Cardiac septum (tissue), 1 donor: ENCODE measurements at regions not wholly inside any gene's neighbourhood (a gene's known extent, or its start where the extent isn't known, plus 50 kb on each side); places are given as distances from the start of the nearest gene placed in this dataset.
"Not testable (repeated sequence)": the region's sequence is repeated elsewhere in the genome, so short reads cannot be mapped to it uniquely, and the experiment has no call there.

Experiments
- DNase-seq: peaks from one replicate; pipeline ENCODE4 v3.0.0-alpha.2; 2020; ENCODE audit warnings: low spot score
- intact Hi-C: fragments of 100-400 bp; cut with DNase I; formaldehyde crosslinking; loops from one replicate; pipeline ENCODE4 v1.14.0; 2022
- donor health status: DM: no; HTN: no; CAD: no.

DNA sequence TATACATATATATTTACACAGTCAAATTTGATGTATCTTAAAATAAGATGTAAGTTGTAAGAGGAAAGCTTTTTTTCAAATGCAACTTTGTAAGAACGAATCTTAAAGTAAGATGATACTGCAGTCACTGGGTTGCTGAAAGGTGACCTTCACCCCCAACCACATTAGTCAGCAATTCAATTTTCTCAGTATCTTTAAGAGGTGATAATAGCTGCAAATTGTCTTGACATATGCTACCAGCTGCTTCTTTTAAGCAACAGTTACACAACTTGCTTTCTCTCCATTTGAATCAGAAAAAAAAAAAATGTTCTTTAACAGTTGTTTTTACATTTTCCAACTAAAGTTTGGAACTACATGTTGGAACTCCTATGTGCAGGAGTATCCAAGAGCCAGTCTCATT, 246.6 kb upstream of the CCNG1 start:
- DNase-seq: no peak
- intact Hi-C loops: no loop called here

DNA sequence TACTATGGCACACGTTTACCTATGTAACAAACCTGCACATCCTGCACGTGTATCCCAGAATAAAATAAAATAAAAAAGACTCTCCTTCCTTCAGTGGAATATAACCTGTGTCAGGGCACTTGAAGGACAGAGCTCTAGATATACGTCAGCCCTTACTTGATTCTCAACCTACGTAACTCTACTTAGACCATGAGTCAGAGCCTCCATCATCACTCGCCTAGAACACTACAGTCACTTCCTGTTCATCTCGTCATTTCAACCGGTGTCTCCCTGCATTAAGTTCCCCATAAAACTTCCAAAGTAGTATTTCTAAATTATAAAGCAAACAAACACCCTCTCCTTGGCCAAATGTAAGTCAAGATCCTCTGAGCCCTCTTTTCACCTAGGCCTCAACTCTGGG, 243.5 kb upstream of the CCNG1 start:
- intact Hi-C loops: no loop called here
- no peak for DNase-seq

DNA sequence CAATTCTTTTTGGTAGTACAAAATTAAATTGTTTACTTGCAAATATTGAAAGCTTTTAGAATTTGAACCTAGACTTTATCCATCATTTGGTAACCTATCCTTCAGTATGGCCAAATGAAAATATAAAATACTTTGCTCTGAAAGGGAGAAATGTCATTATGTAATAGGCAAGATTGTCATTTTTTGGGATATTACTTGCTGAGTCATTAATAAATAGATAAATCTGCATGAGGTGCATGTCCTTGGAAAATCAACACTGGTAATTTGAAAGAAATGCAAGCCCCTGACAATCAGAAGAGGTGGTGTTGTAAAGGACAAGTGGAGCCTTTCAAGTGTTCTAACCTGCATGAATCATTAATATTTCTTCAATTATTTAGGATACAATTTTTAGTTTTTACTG, 231.8 kb upstream of the CCNG1 start:
- intact Hi-C loops: no loop called here
- no peak for DNase-seq

DNA sequence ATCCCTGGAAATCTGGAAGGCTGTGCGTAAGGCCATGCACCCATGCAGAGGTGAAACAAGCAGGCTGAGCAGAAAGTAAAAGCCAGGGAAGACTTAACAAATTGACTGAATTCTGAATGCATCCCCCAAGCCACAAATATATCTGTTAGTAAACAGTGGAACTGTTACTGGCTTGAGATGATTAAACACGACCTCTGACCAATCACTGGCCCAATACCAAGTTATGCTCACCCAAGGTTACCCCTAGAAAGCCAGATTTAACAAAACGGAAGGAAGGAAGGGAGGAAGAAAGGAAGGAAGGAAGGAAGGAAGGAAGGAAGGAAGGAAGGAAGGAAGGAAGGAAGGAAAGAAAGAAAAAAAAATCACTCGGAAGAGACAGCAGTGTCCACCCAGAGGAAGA, 215.8 kb upstream of the CCNG1 start:
- DNase-seq: no peak
- intact Hi-C loops: no loop called here

DNA sequence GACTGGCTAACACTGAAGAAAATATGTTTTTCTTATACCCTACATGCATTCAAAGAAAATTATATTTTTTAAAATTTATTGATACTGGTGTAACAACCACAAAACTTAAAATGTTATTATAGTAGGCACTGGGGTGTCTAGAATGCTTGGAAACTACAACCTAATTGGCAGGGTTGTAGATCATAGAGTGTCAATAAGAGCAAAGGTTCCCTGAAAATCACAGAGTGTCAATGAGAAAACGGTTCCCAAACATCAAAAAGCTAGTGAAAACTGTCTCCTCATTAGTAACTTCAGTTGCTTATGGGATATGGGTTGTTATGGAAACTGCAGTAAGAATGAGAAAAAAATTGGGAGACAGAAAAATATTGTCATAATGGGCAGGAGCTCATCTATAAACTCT, 214.4 kb upstream of the CCNG1 start:
- no peak for DNase-seq
- intact Hi-C loops: no loop called here

DNA sequence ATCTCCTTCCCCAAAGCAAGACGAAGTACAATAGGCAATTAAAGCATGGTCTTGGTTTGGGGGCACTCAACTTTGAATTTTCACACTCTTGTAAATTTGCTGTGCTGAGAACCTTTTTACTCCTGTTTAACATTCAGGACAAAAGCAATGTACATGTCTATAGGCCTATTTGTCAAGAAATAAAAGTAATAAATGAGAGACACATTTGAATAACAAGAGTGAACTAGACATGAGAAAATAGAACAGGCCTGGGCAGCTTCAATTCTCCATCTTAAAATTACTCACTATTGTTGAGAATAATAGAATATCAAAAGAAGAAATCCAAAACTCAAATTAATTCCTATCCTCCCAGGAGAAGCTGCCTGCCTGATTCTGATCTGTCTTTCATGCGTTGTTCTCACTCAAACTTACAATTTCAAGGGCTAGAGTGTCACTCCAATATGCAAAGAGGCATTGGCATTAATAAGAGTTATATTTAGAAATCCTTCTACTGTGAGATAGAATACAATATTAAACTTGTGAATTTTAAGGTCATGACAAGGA, 192.9 kb upstream of the CCNG1 start:
- DNase-seq: no peak

DNA sequence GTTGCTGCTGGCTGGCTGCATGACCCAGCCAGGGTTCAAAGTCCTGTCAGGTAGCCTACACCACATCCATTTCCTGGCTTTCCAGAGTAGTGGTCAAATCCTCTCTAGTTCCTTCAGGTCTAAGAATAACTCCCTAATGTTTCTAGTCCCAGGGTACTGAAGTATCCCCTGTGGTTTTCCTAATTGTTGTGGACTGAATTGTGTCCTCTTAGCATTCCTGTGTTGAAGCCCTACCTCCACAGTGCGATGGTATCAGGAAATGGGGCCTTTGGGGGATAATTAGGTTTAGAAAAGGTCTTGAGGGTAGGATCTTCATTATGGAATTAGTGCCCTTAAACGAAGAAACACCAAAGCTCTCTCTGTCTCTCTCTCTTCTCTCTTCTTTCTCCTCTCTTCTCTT, 191.8 kb upstream of the CCNG1 start:
- DNase-seq: no peak
- intact Hi-C loops: no loop called here

More for the DNA sequence above, 192.9 kb upstream of the CCNG1 start:
- intact Hi-C loops: no loop called here

DNA sequence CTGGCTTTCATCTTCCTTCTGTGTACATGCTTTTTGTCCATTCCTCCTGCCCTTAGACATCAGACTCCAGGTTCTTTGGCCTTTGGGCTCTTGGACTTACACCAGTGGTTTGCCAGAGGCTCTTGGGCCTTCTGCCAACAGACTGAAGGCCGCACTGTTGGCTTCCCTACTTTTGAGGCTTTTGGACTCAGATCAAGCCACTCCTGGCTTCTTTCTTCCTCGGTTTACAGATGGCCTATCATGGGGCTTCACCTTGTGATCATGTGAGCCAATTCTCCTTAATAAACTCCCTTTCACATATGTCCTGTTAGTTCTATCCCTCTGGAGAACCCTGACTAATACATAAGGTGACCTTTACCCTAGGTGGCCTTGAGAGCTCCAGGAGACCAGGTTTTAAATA, 189.1 kb upstream of the CCNG1 start:
- intact Hi-C loops: no loop called here

DNA sequence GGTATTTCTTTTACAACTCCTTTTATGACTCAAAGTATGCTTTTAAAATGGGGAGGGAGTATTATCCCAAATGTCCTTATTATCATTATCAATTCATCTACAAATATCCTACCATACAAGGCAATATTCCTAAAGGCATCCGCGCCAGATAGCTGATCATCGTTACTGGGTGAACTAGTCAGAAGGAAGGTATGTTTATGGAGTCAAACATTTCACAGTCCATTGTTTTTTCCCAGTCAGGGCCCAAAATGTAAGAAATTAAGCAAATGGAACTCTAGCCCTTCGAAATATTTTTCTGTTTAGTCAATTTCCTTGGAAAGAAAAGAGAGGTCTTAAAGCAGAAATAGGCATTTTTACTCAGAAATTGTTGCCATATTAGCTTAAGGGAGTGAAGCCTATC, 188.5 kb upstream of the CCNG1 start:
- DNase-seq: no peak
- intact Hi-C loops: no loop called here

More for the DNA sequence above, 189.1 kb upstream of the CCNG1 start:
- no peak for DNase-seq

DNA sequence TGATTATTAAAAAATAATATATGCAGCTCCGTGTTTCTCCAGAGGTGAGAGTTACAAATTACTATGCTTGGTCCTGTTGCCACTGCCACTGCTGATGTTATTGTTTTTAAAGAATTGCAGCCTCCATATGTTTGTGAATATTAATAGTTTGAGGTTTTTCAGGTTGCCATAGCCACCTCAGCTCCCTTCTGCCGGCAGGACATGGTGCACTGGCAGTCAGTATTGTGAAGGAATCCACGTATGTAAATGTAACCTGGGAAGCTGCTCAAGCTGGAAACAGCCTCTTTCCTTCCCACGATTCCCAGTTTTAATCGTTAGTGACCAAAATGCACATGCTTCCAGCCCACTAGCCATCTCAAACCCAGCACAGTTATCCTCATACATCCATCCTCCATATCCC, 184.4 kb upstream of the CCNG1 start:
- DNase-seq: no peak
- intact Hi-C loops: no loop called here

DNA sequence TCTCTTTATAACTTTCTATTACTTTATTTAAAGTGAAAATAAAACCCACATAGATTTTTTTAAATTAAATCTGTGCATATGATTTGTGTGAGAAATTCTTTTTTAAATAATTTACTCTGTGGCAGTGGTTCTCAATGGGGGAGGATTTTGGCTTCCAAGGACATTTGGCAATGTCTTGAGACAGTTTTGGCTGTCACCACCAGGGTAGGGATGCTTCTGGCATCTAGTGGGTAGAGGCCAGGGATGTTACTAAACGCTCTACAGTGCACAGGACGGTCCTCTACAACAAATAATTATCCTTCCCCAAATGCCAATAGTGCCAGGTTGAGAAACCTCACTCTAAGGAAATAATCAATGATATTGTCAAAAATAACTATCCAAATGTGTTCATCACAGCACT, 177.9 kb upstream of the CCNG1 start:
- no peak for DNase-seq
- intact Hi-C loops: no loop called here

DNA sequence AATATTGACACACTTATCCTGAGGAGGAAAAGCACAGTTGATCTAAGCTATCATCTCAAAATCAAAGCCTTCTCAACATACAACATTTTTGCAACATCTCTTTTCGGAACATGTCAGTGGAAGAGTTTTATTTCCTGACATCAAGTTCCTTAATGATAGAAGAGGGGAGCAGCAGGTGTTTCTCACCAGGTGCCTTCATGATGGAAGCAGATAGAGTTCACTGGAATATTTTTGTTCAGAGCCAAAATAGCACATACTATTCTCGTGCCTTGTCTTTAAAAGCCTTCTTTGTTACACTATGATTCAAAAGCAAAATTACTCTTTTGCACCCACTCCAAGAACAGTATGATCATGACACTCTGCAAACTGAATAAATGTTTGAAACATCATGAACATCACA, 176.9 kb upstream of the CCNG1 start:
- intact Hi-C loops: no loop called here
- DNase-seq: no peak

DNA sequence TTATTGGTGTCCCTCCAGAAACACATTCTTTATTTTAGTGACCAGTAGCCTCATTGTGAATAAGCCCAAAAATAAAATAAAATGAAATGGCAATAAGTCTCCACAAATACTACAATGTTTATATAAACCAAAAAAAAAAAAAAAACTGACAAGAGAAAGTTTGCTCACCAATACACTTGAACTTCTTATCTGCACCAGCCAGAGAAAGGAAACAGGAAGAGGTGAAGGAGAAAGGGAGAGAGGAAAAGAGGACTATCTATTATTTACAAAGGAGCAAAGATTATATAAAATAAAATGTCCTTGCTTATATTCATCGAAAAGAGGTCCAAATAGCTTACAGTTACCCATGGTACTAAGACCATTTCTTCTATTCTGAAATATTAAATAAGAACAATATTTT, 176.4 kb upstream of the CCNG1 start:
- intact Hi-C loops: no loop called here
- no peak for DNase-seq

DNA sequence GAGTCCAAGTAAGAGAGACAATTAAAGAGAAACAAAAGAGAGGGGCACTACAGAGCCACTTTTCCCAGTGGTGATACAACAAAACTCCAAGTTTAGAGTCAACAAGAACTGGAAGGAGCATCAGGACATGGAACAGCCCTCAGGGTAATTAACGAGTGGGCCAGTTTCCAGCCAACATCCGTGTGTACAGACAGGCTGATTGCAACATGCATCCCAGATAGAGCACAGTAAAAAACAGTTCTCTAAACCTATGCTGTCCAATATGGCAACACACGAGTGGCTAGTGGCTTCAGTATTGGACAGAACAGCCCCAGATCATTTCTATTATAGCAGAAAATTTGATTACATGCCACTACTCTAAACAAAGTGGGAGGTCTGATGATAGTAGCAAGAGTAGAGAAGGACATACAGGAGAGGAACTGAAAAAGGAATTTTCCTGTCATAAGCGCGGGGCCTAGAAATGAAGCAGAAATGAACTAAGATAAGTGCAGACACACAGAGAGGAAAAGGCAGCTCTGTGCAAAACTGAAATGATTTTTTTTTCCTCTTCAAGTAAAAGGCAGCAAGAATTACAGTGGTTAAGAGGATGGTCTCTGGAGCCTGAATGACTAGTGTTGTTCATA, 175.6 kb upstream of the CCNG1 start:
- intact Hi-C loops: no loop called here
- no peak for DNase-seq

DNA sequence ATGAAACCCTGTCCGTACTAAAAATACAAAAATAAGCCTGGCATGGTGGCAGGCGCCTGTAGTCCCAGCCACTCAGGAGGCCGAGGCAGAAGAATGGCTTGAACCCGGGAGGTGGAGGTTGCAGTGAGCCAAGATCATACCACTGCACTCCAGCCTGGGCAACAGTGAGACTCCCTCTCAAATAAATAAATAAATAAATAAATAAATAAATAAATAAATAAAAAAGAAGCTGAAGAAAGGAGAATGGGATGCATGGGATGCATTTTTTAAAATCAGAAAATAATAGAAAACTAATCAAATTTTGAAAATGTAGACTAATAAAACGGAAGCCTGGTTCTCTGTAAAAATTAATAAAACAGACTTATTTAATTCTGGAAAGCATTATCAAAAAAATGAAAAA, 171.1 kb upstream of the CCNG1 start:
- DNase-seq, intact Hi-C loops: not testable (repeated sequence)

DNA sequence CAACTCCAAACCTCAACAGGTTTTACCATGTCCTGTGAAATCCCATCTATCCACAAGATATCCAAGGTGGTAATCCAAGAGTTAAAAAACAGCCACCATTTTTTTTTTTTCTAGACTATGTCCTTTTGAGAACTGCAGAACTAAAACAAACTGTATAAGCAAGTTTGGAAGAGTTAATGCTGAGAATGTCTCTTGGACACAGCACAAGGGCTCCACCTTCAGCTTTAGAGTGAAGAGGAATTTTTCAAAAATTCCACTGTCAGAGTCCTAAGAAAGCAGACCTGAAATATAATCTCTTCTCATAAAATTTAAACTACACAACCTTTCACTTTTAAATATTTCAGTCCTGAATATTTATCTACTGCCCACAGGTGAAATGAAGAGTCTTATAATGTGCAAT, 167.8 kb upstream of the CCNG1 start:
- intact Hi-C loops: no loop called here
- DNase-seq: no peak

DNA sequence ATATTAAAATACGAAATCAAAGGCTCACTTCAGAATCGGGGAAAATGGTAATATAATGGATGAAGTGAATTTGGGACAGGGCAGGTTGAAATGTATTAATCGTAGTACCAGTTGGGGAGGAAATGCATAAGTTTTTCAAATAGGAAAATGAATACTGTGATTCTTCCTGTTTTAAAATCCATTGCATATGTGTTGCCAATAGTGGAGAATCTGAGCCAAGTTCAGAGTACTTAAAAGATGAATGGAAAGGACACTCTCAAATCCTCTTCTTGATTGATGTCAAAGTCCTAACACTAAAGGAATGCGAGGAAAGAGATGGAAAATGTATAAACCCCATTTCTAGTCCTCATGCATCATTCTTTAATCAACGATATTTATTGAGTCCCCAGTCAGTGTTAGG, 160.9 kb upstream of the CCNG1 start:
- intact Hi-C loops: no loop called here

DNA sequence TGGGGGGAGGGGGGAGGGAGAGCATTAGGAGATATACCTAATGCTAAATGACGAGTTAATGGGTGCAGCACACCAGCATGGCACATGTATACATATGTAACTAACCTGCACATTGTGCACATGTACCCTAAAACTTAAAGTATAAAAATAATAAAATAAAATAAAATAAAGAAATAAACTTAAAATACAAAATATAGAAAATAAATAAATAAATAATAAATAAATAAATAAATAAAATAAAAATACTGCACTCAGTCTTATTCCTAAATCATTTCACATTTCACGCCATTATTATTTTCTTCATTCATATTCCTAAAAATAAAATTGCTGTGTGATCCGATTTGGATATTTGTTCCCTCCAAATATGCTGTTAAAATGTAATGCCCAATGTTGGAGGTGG, 156.5 kb upstream of the CCNG1 start:
- intact Hi-C loops, DNase-seq: not testable (repeated sequence)

More for the DNA sequence above, 160.9 kb upstream of the CCNG1 start:
- no peak for DNase-seq

DNA sequence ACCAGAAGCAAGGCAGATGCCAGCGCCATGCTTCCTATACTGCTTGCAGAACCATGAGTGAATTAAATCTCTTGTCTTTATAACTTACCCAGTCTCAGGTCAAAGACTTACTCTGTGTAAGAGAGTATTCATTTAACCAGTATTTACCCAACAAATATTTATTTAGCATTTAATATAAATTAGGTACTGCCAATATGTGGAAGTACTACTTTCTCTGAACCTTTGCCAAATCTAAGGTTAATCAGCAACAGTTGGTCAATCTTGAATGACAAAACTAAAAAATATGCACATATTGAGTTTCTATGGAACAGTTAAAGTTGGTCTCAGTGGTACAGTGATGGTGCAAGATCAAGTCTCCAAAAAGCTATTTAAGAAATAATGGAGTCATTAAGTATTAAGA, 155.9 kb upstream of the CCNG1 start:
- no peak for DNase-seq
- intact Hi-C loops: no loop called here

DNA sequence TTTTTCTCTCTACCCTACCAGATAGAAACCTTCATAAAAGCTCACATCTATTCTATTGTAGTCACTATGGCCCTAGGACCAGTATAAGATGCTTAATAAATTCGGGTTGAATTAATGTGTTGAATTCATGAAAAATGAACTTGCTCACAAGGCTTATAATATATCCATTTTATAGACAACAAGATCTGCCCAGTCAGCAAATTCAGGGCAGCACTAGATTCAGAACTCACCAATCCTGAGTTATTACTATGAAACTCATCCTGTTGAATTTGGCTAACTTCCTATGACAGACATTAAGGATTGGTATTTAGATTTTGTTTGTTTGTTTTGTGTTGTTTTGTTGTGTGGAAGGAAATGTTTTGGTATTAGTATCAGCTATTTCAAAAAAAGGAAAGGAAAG, 143.6 kb upstream of the CCNG1 start:
- intact Hi-C loops: no loop called here
- no peak for DNase-seq

DNA sequence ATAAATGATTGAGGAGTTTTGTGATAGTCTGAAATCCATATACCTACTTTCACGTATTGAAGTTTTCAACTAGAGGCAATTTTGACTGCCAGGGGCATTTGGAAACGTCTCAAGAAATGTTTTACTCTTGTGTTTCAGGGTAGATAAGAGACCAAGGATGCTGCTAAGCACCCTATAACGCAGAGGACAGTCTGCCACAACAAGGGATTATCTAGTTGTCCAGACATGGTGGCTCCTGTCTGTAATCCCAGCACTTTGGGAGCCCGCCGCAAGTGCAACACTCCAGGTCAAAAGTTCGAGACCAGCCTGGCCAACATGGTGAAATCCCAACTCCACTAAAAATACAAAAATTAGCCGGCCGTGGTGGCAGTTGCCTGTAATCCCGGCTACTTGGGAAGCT, 133.7 kb upstream of the CCNG1 start:
- intact Hi-C loops: no loop called here
- DNase-seq: no peak

DNA sequence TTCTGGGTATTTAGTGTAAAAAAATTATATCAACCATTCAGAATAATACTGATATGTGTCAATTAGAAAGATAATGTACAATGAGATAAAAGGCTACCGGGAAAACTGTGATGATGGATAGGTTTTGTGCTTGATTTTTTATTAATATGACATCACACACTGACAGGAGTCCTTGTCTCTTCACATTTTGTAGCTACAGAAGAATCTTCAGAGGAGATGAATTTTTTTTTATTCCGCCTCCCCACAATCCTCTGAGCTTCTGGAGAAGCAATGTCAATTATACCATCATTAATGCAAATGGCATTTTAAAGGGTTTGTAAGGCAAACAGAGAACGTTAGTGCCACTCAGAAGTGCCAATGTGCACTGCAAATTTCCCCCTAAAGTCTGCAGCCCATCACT, 131.7 kb upstream of the CCNG1 start:
- DNase-seq: no peak
- intact Hi-C loops: no loop called here
